Panc1 (cell line): ENCODE measurements at regions not wholly inside any gene's neighbourhood (a gene's known extent, or its start where the extent isn't known, plus 50 kb on each side); places are given as distances from the start of the nearest gene placed in this dataset.

Experiments used
- CTCF ChIP-seq: fragments of 450-650 bp; IDR thresholded peaks from 2 replicates; pipeline ENCODE4 v1.5.1; 2017; ENCODE audit warnings: mild to moderate bottlenecking
- REST ChIP-seq, 2 experiments: IDR thresholded peaks; 2 replicates each; pipeline ENCODE4 v1.6.1; 2011 to 2012; ENCODE audit warnings: low read depth in 2 of 2, control low read depth in 1 of 2, low read length in 1 of 2, mild to moderate bottlenecking in 1 of 2, moderate library complexity in 1 of 2; ENCODE audit not compliant: insufficient read depth in 1 of 2

- no peak for TF ChIP-seq CTCF
- no peak for TF ChIP-seq REST (IDR thresholded peaks at IDR 0.05; ENCODE audit: insufficient read depth in 1 of 2, low read depth in 2 of 2, low read length in 1 of 2)
Observed at GRCh38 chr10:78306358-78306757, 272.7 kb downstream of the RPS24 start.
